COR-L47 (cell line): ENCODE measurements at regions not wholly inside any gene's neighbourhood (a gene's known extent, or its start where the extent isn't known, plus 50 kb on each side); places are given as distances from the start of the nearest gene placed in this dataset.

Experiments
- DNase-seq: peaks from one replicate; lab custom pipeline; 2025; lab: John Stamatoyannopoulos, UW

DNA sequence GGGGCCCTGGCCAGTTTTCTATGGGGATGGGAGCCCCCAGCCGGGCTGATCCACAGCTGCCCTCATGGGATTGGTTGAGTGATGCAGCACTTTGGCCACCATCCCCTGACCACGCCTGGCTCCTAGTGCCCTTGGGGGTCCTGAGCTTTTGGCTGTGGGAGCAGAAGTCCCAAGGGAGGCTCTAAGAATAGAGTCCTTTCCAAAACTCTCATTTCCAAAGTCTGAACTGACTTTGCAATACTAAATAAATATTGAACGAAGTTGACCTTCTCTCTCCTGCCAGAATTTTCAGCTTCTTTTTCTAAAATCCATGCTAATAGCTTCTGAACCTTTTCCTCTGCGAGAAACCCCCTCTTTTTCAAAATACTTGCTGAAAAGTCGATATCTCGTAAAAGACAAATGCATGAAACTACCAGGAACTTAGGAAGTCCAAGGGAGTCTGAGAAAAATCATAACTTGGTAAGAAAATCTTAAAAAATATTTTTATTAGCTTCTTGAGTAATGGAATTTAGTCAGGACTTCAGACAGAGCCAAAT is 62.7 kb upstream of the IGFBP3 start:
- no peak for DNase-seq

GRCh38 chr7:45982907-45983719 is 62.0 kb upstream of the IGFBP3 start:
- no peak for DNase-seq

DNA sequence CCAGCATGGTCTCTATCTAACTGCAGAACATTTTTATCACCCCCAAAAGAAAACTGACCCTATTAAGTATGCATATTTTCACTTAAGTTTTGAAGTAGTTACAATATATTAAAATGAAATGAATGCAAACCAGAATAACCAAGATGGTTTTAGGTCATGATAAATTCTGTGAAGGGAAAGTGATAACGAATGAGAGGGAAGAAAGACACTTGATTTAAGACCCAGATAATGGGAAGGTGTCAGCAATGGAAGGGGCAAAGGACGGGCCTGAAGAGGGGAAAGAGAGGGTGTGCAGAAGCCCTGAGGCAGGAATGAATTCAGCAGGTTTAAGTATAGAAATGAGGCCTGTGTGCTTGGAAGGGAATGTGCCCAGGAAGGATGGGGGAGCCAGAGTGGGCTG is 61.1 kb upstream of the IGFBP3 start:
- DNase-seq: no peak

GRCh38 chr7:45980973-45981372 is 59.9 kb upstream of the IGFBP3 start:
- no peak for DNase-seq

GRCh38 chr7:45980181-45980905 is 59.3 kb upstream of the IGFBP3 start:
- no peak for DNase-seq

GRCh38 chr7:45979275-45980180 is 58.5 kb upstream of the IGFBP3 start:
- no peak for DNase-seq

DNA sequence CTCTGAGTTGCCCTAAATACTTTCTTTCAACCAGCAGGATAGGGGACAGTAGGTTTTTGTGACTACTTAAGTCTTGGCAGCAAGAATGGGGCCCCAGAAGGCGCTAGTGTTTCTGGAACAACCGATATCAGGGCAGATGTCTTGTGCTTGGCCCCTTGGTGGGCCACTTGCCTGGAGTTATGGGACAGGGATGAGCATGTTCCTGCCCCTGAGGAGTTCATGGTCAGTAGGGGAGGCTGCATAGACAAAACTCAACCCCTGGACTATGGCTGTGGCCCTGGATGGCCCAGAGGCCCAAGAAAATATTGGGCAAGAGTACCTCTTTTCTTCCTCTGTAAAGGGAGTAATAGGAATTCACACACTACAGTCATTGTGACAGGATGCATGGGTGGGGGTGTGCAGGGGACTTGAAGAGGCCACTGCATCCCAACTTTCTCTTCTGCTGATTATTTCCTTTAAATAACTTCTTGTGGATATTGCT is 57.7 kb upstream of the IGFBP3 start:
- DNase-seq: no peak

DNA sequence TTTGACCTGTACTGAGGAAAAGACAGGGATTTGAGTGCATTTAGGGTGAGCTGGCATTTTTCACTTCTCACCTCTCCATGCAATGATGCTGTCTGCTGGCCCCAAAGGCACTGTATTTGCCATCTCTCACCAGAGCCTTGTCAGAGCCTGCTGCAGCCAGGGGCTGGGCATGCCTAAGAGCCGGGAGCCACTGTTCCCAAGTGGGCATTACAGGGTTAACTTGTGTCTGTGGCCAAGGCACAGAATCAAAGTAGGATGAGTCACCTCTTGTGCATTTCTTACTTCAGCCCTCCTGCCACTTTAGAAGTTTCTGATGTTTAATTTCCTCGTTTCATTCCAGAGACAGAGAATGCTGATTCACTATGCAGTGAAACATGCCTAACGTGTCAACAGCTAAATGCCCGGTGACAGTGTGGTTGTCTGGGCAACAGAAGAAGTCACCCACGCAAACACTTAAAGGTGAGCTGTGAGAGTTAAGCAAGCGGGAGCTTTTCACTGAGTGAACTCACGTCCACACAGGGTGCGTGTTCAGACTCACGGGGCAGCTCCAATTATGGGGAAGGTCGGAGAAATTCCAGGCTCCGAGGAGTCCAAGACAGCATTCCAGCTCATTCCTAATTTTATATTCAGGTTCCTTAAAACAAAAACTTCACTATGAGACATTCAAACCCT is 57.1 kb upstream of the IGFBP3 start:
- DNase-seq: no peak

DNA sequence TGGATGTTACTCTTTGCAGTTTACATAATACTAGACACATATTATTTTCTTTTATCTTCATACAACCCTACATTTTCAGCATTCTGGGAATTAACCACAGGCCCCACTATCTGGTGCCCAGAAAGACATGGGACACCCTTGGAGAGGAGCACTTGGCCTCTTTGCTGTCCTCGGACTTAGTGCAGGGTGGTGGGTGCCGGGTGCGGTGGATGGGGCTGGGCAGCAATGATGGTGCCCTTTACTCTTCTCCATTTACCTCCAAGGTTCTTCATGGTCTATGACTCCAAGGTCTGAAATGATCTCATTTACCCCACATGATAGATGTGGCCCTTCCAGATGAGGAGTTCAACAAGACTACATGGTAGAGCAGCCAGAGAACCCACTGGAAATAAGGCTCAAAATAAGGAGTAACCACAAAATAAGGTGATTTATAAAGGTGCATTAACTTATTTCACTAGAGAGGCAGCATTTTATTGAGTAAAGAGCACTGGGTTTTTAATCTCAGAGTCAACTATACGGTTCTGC is 56.2 kb upstream of the IGFBP3 start:
- no peak for DNase-seq

DNA sequence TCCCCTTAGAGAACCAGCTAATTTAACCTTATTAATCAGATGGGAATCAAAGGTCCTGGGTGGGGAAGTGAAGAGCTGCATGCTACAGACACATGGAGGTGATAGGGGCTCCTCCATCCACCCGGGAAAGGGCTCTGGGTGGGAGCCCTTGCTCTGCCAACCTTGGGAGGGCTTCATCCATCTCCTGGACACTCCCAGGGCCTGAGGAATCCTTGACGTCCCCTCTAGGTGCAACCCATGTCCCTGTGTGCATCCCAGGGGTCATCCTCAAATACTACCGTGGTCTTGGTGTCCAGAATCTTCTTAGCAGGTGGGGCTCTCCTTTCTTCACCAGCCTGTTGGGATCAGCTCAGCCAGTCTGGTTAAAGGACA is 55.4 kb upstream of the IGFBP3 start:
- no peak for DNase-seq

DNA sequence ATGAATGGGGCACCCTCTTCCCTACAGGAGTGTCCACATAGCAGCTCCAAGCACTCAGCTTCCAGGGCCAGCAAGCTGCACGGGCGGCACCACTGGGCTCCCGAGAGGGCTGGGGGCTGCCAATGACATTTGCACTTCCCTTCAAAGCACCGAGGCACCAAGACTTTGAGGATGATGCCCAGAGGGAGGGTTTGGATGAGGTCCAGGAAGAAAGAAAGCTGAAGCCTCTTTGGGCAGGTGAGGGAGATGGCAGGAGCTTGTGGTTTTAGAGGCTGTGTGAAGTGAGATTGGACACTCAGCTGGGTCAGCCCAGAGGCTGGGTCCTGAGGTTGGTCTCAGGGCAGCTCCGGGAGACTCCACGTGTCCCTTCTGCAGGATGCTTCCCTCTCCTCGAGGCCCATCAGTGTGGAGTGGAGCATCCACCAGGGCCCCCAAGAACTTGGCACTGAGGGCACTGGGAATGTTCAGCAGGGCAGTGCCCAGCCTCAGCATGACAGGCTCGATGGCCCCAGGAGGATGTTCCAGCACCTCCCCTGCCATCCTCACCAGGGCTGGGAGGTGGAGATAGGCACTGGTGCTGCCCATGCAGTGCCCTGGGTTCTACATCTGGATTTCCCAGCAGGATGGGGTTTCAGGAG is 54.9 kb upstream of the IGFBP3 start:
- no peak for DNase-seq

GRCh38 chr7:45975367-45975766 is 54.3 kb upstream of the IGFBP3 start:
- no peak for DNase-seq

GRCh38 chr7:45974540-45975360 is 53.7 kb upstream of the IGFBP3 start:
- no peak for DNase-seq

DNA sequence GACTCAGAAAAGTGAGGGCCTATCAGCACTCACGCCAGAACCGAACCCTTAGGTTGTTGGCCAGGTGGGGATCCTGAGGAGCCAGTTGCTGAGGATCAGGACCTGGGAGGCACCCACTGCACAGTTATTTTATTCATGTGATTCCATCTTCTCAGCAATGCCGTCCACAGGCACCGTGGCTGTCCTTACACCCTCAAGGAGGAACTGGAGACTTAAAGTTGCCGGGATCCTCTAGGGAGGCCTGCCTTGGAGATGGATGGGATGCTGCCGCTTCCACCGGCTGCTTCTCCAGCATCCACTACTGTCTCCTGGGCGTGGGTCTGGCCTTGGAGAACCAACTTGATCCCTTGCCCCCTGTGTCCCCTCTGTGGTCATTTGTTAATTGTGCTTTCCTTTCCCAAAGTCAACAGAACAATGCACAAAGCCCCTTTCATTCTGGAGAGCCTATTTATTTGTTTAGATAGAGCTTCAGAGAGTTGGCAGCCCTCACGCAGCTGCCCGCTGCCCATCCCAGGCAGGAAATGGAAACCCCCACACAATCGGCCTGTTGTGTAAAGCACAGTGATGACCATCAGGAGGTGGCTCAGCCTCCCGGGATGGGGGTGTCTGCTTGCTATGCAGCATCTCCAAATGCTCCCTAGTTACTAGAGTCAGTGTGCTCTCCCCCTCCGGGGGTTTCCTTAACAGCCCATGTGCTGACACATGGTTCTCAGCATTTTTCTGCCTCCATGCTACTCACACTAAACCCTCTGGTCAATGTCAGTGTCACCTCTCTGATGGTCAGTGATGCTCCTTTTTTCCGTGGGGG is 52.9 kb upstream of the IGFBP3 start:
- no peak for DNase-seq

DNA sequence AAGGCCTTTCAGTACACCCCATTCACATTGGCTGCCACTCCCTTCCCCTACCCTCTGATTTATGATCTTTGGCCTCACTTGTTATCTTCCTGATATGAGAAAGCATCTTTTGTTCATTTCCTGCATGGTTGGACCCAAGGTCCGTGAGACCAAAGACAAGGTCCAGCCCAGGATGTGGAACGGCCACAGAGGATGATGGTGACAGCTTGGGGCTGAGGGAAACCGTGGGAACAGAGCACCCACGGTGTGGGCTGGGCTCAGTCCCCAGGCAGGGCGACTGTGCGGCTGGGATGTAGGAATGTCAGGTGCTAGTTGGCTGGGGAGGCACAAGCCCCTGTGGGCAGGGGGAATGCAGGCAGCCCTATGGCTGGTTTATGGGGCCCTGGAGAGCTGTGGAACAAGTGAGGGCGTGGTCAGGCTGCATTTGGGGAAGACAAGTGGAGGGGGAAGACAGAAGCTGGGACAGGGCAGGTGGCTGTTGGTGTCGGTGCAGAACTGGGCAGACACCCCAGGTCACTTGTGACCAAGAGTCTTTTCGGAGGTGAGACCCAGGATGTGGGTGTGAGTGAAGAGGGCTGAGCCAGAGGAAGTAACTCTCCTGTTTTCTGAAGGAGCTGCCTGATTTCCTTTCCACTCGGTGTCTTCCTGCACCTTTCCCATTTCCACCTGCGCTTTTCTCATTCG is 51.7 kb upstream of the IGFBP3 start:
- DNase-seq: no peak

GRCh38 chr7:45971661-45972175 is 50.6 kb upstream of the IGFBP3 start:
- no peak for DNase-seq

GRCh38 chr7:45971171-45971570 is 50.1 kb upstream of the IGFBP3 start:
- no peak for DNase-seq
